ENCODE measurements at regions not wholly inside any gene's neighbourhood (a gene's known extent, or its start where the extent isn't known, plus 50 kb on each side); places are given as distances from the start of the nearest gene placed in this dataset.

DNA sequence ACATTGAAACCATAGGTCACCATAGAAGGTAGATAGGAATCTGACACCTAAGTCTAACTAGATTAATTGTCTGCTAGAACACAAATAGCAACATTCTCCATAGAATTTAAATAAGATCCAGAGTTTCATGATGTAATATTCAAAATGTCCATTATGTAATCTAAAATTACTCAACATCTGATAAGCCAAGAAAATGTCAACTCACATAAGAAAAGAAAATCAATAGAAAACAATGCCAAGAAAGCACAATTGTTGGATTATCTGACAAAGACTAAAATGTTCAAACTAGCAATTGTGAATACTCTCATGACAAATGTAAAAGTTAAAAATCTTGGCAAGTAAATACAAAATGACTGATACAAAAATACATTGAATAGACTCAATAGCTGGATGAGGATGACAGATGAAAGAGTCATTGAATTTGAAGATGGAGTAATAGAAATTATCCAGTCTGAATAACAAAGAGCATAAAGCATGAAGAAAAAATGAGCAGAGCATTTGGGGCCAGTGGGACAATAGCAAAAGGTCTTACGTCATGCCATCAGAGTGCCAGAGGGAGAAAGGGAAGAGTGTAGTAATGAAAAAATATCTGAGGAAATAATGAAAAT, 358.6 kb downstream of the METTL4 start:
- CTCF ChIA-PET = interaction anchor here (0.6 kb wide), 1 partner anchor 1637 kb away, joined by 3 read pairs; no protein-coding TSS in a partner anchor
- DNase-seq = no peak
- Histone ChIP-seq H3K9ac (no peak overlapping the region), H3K36me3 (replicated peaks in 1 of 2; ENCODE audit: control insufficient read depth in 1 of 2, insufficient read depth in 2 of 2, low read length in 1 of 2) (no peaks in the 10 kb centered on the region), H3K27ac (ENCODE audit: low read depth in 2 of 2, low read length in 1 of 2) (no peak overlapping the region), H4K20me1 (ENCODE audit: insufficient read depth) (no peaks in the 10 kb centered on the region), H3K4me2 (no peak overlapping the region), H3K27me3 (ENCODE audit: insufficient read depth) (no peaks in the 10 kb centered on the region), H3K79me2 (ENCODE audit: insufficient read depth) (no peaks in the 10 kb centered on the region), H3K9me3 (0 out of 2 replicates have a peak, but pooled peaks cover 5% of the 10 kb centered on the region), H3K4me1 (ENCODE audit: control insufficient read depth in 1 of 2, insufficient read depth in 2 of 2, low read depth in 1 of 2, low read length in 1 of 2) (no peaks in the 10 kb centered on the region), H3K9me2 (no peaks in the 10 kb centered on the region), H2AFZ (ENCODE audit: low read depth) (no peak overlapping the region), H3F3A (replicated peaks; ENCODE audit: insufficient read depth) (no peaks in the 10 kb centered on the region), H3K4me3 (ENCODE audit: low read depth in 2 of 2, low read length in 1 of 2) (no peak overlapping the region)
- WGBS (ENCODE audit: low lambda C conversion rate) = 31% methylated on average over 1 of the region's 1 CpG
- POLR2A ChIA-PET = no interaction called here
- TF ChIP-seq, protein P1, sequence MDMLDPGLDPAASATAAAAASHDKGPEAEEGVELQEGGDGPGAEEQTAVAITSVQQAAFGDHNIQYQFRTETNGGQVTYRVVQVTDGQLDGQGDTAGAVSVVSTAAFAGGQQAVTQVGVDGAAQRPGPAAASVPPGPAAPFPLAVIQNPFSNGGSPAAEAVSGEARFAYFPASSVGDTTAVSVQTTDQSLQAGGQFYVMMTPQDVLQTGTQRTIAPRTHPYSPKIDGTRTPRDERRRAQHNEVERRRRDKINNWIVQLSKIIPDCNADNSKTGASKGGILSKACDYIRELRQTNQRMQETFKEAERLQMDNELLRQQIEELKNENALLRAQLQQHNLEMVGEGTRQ (IDR thresholded peaks at IDR 0.05; ENCODE audit: borderline replicate concordance, low read depth, low read length) = no peak
- TF ChIP-seq YY1 (IDR thresholded peaks at IDR 0.05; ENCODE audit: low read depth) (no peak), RFX5 (IDR thresholded peaks at IDR 0.05; ENCODE audit: low read length) (no peak), NRF1 (IDR thresholded peaks at IDR 0.05; ENCODE audit: low read depth, low read length) (no peak), RAD21 (IDR thresholded peaks at IDR 0.05; ENCODE audit: low read length) (no peak), POLR2AphosphoS5 (IDR thresholded peaks at IDR 0.05; ENCODE audit: low read depth, low read length) (no peak), NFIC (IDR thresholded peaks at IDR 0.05; ENCODE audit: borderline replicate concordance) (no peak), EP300 (IDR thresholded peaks at IDR 0.05; ENCODE audit: borderline replicate concordance in 1 of 2, low read depth in 1 of 2, low read length in 1 of 2) (no peak), TAF1 (IDR thresholded peaks at IDR 0.05; ENCODE audit: borderline replicate concordance, low read depth, low read length) (no peak), FOXM1 (IDR thresholded peaks at IDR 0.05; ENCODE audit: low read depth) (no peak), TCF12 (IDR thresholded peaks at IDR 0.05) (no peak), GABPA (IDR thresholded peaks at IDR 0.05; ENCODE audit: low read depth) (no peak), SMC3 (IDR thresholded peaks at IDR 0.05; ENCODE audit: low read depth, low read length) (no peak)

DNA sequence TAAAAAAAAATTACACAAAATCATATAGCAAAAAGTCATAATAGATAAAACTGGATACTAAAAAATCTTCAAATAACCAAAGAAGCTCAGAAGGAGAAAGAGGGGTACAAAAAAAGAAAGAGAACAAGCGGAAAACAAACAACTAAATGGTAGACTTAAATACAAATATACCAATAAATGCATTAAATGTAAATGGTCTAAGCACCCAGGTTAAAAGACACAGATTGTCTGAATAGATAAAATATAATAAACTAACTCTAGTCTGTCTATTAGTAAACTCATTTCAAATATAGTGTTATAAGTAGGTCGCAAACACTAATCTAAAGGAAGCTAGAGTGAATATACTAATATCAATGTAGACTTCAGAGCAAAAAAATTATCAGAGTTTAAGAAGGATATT, 357.4 kb downstream of the METTL4 start:
- H2AFZ ChIP-seq (ENCODE audit: low read depth) = no peak overlapping the region
- no peaks in the 10 kb centered on the region for H3K36me3 ChIP-seq (replicated peaks in 1 of 2; ENCODE audit: control insufficient read depth in 1 of 2, insufficient read depth in 2 of 2, low read length in 1 of 2)
- ChIA-PET POLR2A (no interaction called here), CTCF (interaction anchor here (0.6 kb wide), 1 partner anchor 24 kb away, joined by 4 read pairs; no protein-coding TSS in a partner anchor)
- H3K27me3 ChIP-seq (ENCODE audit: insufficient read depth) = no peaks in the 10 kb centered on the region
- DNase-seq = no peak
- H3K9me2 ChIP-seq = no peaks in the 10 kb centered on the region
- no peak overlapping the region for H3K4me2 ChIP-seq
- TF ChIP-seq MXI1 (IDR thresholded peaks at IDR 0.05; ENCODE audit: low read depth, low read length) (no peak), SIN3A (IDR thresholded peaks at IDR 0.05; ENCODE audit: borderline replicate concordance, low read depth, low read length) (no peak), FOXJ3 (CRISPR knock-in tag; IDR thresholded peaks at IDR 0.05) (no peak), MEF2A (IDR thresholded peaks at IDR 0.05; ENCODE audit: borderline replicate concordance, low read depth) (no peak), CHD2 (IDR thresholded peaks at IDR 0.05; ENCODE audit: low read length, partially characterized antibody) (no peak)
- TF ChIP-seq, protein P1 (IDR thresholded peaks at IDR 0.05; ENCODE audit: borderline replicate concordance, low read depth, low read length) = no peak
- TF ChIP-seq, protein P2, sequence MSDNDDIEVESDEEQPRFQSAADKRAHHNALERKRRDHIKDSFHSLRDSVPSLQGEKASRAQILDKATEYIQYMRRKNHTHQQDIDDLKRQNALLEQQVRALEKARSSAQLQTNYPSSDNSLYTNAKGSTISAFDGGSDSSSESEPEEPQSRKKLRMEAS (IDR thresholded peaks at IDR 0.05; ENCODE audit: low read depth) = no peak
- no peak overlapping the region for H3K27ac ChIP-seq (ENCODE audit: low read depth in 2 of 2, low read length in 1 of 2)
- no peaks in the 10 kb centered on the region for H3K79me2 ChIP-seq (ENCODE audit: insufficient read depth)
- no peaks in the 10 kb centered on the region for H3K4me1 ChIP-seq (ENCODE audit: control insufficient read depth in 1 of 2, insufficient read depth in 2 of 2, low read depth in 1 of 2, low read length in 1 of 2)
- H3K9ac ChIP-seq = no peak overlapping the region
- 4% methylated on average over 2 of the region's 2 CpGs for WGBS (ENCODE audit: low lambda C conversion rate)
- H3K4me3 ChIP-seq (ENCODE audit: low read depth in 2 of 2, low read length in 1 of 2) = no peak overlapping the region
- H3K9me3 ChIP-seq = 0 out of 2 replicates have a peak, but pooled peaks cover 5% of the 10 kb centered on the region
- H3F3A ChIP-seq (replicated peaks; ENCODE audit: insufficient read depth) = no peaks in the 10 kb centered on the region
- H4K20me1 ChIP-seq (ENCODE audit: insufficient read depth) = no peaks in the 10 kb centered on the region

Data from SK-N-SH (cell line).